Activated CD4-positive, alpha-beta T cell treated with anti-CD3 and anti-CD28 coated beads, Interleukin-2, amount 50 U/mL, for 24 hours (primary cell): ENCODE measurements at regions not wholly inside any gene's neighbourhood (a gene's known extent, or its start where the extent isn't known, plus 50 kb on each side); places are given as distances from the start of the nearest gene placed in this dataset.
"Not testable (repeated sequence)": the region's sequence is repeated elsewhere in the genome, so short reads cannot be mapped to it uniquely, and the experiment has no call there.

Experiments used
- DNase-seq, 2 donors: peaks; one replicate each; pipeline ENCODE4 v3.0.0-alpha.2; 2020; ENCODE audit warnings: low read depth in 1 of 2, low spot score in 1 of 2

DNA sequence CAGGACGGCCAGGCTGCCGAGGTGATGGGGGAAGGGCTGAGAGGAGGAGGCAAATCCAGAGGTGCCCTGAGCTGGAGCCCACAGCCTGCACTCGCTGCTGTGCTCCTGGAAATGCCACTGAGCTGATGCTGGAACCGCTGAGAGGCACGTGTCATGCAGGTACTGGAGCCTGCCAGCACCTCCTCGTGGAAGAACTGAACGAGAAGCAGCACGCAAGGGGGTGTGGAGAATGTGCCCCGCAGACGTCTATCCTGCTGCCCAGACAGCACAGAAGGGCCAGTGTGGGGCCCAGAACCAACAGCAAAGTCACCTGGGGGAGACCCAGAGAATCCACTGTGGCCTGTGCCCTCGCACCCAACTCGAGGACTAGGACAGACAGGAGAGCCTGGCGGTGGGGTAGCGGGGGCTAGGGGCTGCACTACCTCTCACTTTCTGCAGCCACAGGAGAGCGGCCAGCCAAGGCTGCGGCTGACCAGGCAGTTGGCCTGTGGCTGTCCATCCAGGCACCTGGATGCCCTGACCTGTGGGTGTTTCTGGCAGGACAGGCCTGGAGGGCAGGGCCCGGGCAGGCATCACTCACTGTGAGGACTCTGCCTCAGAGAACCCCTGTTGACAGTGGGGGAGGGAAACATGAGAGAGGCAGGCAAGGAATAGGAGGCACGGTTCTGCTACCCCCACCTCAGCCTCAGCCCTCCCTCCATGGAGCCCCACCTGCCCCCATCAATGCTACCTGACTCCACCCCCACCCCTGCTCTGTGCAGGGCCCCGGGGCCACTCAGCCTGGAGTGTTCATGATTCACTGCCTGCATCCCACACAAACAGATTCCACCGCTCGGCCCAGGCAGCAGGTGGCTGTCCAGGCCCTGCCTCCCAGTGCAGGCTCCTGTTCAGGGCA, 213.1 kb downstream of the TBC1D2B start:
- DNase-seq, result no peak

DNA sequence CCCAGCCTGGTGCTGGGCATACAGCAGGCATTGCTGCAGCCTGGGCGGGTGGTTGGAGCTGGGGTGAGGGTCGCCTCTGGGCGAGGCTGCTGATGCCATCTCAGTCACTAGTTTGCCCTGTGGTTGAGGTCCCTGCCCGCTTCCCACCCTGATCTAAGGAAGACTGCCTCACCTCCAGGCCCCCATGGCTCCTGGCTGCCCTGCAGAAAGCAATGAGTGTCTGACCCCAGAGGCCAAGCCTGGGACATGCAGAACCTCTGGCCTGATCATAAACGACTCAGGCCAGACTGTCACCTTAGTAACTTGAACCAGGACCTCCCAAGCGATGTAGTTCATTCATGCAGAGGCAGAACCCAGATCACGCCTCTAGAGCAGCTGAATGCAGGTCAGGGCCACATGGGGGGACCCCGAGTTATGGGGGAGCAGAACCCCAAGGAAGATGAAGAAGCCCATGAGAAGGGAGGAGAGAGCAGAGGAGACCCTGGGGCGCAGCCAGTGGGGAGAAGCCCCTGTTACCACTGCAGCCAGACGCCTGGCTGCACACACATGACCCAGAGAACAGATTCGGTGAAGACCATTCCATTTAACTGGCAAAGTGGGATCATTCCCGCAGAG, 213.9 kb downstream of the TBC1D2B start:
- no peak for DNase-seq

- no peak for DNase-seq
Measured at GRCh38 chr15:77862651-77863104, 214.8 kb downstream of the TBC1D2B start.

DNA sequence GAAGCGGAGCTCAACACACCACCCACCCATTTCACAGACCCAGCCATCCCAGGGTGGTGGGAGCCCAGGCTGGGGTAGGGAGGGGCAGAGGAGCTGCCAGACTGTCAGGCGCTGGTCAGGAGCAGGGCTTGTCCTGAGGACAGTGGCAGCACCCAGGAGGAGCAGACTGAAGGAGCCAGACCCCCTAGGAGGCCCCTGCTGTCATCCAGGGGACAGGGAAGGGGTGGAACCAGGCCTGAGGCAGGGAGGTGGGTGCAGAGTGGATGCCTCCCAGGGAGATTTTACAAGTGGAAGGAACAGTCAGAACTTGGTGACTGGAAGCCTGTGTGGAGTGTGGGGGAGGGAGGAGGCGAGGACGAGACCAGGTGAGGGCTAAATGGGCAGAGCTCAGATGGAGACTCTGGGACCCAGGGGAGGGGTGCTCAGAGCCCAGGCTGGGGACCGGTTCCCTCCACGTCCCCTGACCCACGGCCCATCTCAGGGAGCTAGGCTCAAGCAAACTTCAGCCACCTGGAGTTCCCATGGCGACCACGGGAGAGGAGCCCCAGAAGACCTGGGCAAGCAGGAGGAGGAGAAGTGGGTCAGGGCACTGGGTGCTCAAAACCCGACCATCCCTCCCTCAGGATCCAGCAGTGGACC, 215.4 kb downstream of the TBC1D2B start:
- not testable (repeated sequence) for DNase-seq

- DNase-seq, result no peak
Measured at GRCh38 chr15:77860071-77860691, 217.3 kb downstream of the TBC1D2B start.

DNA sequence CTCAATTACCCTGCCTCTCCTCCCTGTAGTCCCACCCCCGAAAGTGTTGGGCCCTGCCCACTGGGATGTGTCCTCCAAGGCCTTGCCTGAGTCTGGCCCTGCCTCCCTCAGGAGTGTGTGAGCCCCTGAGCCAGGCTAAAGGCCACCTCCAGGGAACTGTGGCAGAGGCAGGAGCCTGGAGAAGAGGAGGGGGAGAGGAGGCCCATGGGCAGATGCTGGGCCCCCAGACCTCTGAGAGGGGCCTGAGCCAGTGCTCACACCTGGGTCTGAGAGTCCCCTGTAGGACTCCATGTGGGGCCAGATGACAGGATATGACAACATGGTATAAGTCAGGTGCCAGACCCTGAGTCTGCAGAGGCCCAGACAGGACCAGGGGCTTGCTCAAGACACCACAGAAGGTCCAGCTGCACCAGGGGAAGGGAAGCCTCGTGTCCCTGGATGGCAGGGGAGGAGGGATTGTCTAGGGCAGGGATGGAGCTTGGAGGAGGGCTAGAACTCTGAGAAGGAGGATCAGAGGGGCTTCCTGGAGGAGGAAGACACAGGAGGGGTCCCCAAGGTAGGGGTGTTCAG, 217.9 kb downstream of the TBC1D2B start:
- no peak for DNase-seq

- no peak for DNase-seq
Measured at GRCh38 chr15:77858792-77859490, 218.6 kb downstream of the TBC1D2B start.

DNA sequence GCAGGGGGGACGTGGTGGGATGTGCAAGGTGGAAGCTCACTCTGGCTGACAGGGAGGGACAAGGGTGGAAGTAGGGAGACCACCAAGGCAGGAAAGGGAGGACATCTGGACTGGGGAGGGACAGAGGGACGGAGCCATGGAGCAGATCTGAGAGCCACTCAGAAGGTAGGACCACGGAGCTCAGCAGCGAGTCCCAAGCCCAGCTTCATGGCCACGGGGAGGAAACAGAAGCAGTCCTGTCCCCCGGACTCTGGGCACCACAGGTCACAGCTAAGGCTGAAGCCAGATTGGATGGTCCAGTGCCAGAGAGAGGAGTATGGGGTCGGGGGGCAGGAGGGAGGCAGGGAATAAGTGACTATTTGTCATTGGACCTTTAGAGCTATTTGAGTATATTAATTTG, 220.1 kb downstream of the TBC1D2B start:
- no peak for DNase-seq

DNA sequence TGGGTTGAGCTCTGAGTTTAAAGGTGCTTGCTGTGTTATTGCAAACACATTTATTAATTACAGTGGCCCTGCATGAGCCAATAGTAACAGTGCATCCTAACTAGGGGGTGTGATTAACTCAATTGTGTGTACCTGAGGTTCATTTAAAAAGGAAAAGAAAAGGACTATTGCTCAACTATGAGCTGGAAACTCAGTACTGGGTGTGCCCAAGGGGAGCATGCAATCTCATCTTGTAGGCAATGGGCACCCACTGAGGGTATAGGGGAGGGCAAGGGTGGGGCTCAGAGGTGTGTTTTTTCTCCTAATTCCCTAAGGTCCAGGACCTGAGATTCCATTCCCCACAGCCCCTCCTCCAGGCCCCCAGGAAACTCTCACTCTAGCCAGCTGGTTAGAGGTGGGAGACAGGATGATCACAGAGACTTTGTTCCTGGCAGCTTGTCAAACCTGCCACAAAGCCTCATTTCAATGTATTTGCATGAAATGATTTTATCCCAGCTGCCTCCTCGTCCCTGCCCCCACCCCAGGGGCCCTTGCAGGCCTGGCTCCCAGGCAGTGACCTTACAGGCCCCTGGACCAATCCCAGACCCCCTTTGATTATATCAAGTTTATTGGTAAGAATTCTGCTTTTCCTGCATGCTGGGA, 220.7 kb downstream of the TBC1D2B start:
- DNase-seq, result no peak

DNA sequence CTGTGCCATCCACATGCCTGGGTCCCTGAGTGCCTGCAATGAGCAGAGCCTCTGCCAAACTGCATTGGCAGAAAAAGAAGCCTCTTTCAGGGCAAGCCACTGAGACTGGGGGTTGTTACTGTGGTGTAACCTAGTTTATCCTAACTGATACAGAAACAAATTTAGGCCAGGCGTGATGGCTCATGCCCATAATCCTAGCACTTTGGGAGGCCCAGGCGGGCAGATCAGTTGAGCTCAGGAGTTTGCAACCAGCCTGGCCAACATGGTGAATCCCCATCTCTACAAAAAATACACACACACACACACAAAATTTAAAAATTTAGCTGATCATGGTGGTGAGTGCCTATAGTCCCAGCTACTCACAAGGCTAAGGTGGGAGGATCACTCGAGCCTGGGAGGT, 221.6 kb downstream of the TBC1D2B start:
- no peak for DNase-seq

DNA sequence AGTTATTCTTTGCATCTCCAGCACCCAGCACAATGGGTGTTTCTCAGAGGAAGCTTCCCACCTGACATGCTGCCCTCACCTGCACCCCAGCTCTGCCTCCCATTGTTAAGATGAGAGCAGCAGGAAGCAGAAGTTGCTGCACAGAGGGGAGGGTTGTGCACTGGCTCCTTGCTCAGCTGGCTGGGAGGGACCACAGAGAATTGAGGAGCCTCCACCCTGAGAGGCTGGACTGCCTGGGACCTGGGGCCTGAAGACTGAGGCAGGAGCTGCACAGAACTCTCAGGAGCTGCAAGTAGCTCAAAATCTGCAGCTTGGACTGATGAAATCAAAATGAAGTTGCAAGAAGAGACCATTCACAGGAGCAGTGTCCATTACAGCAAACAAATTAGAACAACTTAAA, 222.3 kb upstream of the LINGO1 start:
- no peak for DNase-seq

DNA sequence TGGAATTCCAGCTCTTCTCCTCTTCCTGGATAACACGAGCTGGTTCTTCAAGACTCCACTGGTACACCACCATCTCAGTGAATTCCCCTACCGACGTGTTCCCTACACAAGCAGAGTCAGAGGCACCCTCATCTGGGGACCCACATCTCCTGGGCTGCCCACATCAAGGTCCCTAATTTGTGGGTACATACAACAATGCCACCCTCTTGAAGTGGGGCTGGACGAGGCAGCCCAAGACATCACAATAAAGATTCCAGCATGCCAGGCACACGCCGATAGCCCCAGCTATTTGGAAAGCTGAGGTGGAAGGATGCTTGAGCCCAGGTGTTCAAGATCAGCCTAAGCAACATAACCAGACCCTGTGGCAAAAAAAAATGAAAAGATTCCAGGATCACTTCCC, 221.2 kb upstream of the LINGO1 start:
- DNase-seq, result no peak

DNA sequence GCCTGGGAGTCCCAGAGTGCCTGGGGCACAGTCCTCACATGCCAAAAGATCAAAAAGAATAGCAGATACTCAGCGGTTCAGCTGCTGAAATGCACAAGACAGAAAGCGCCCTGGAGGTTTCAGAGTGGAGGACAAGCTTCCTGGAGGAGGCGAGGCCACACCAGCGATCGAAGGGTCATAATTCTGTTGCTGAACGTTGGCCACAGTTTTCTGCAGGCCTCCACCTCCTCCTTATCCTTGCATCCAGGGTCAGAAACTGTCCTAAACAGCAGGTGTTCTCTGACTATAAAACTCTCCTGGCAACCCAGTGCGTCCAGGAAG, 220.3 kb upstream of the LINGO1 start:
- no peak for DNase-seq

DNA sequence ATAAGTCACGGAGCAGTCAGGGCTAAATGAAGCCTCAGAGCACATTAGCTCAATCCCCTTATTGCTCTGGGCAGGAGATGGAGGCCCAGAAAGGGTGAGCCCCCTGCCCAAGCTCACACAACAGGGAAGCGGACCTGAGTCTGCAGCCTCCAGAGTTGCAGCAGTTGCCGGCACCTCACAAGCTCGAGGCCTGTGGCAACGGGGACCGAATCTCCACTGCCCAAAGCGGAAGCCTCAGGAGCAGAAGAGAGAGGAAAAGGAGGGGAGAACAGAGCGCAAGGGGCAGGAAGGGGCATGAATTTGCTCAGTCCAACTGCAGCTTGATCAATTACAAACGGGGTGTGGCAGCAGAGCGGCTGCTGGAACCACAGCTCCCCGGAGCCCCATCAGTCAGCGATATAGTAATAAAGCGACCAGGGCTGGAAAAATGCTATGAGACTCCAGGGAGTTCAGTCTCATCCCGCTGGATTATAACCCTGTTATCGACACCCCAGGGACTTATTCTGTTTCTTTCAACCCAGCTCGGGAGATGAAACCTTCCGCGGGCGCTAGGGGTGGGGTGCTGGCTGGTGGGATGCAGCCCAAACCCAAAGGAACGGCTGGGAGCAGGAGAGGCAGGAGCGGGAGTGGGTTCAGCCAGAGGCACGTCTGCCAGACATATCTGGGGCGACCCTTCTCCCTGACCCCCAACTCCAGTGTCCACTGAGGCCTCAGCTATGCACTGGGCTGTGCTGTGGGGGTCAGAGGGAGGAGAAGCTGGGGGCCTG, 219.7 kb upstream of the LINGO1 start:
- no peak for DNase-seq

- DNase-seq, result no peak
Measured at GRCh38 chr15:77851691-77852090, 219.0 kb upstream of the LINGO1 start.

GRCh38 chr15:77851086-77851485, 218.4 kb upstream of the LINGO1 start:
- no peak for DNase-seq

- no peak for DNase-seq
Measured at GRCh38 chr15:77846986-77847385, 214.3 kb upstream of the LINGO1 start.

- no peak for DNase-seq
Measured at GRCh38 chr15:77846360-77846759, 213.6 kb upstream of the LINGO1 start.

- DNase-seq, result no peak
Measured at GRCh38 chr15:77844798-77845446, 212.2 kb upstream of the LINGO1 start.
